Lower leg skin (tissue), 4 donors: ENCODE measurements at regions not wholly inside any gene's neighbourhood (a gene's known extent, or its start where the extent isn't known, plus 50 kb on each side); places are given as distances from the start of the nearest gene placed in this dataset.

Experiments used
- DNase-seq, 2 donors: peaks; one replicate each; pipeline ENCODE4 v3.0.0-alpha.2; 2019; ENCODE audit warnings: low spot score in 2 of 2
- H3K4me3 ChIP-seq: fragments of 200-600 bp; sonication (generic); 2 replicates; pipeline ENCODE4 v1.5.1; 2017; ENCODE audit warnings: mild to moderate bottlenecking, low read depth; ENCODE audit not compliant: poor library complexity, severe bottlenecking
- POLR2A ChIP-seq, 2 donors: fragments of 450-650 bp; IDR thresholded peaks; one replicate each; pipeline ENCODE4 v1.6.1; 2016 to 2017; ENCODE audit warnings: antibody characterized with exemption in 2 of 2, mild to moderate bottlenecking in 1 of 2, moderate library complexity in 1 of 2
- WGBS, 2 donors: methylation state at CpG; one replicate each; pipeline ENCODE4 v1.1.5; 2018; 5-methylcytosine and 5-hydroxymethylcytosine counted together
- intact Hi-C: fragments of 100-400 bp; cut with DNase I; formaldehyde crosslinking; loops from one replicate; pipeline ENCODE4 v1.15.0; 2023; ENCODE audit warnings: low total_unique reads
- TF ChIP-seq, protein P1 (sequence below), 3 donors: fragments of 450-650 bp; IDR thresholded peaks; one replicate each; pipeline ENCODE4 v1.5.1; 2016; ENCODE audit warnings: antibody characterized with exemption in 3 of 3, mild to moderate bottlenecking in 3 of 3, moderate library complexity in 2 of 3

DNA sequence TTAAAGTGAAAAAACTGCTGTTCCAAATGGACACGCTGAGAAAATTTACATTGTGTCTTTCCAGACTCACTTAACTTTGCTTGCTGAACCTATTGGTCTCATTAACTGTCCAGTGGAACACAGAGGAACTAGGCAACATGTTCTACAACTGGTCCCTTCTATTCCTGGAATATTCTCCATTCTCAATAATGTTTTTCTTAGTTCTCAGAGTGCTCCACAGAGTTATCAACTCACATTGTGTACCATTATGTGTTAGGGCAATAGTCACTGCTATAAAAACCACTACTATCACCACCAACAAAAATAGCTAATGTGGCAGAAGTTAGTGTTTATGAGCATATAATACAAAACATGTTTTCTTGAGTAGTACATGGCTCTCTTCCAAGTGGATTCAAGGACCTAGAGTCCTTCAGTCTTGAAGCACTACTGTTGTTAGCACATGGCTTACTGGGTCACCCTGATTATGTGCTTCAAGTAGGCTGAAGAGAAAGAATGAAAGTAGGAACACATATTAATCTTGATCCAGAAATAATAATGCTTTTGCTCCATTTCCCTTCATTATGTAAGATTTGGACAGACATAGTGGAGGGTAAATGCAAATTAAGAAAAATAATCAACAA lies 865.3 kb upstream of the HS3ST1 start:
- TF ChIP-seq POLR2A (IDR thresholded peaks at IDR 0.05): no peak
- TF ChIP-seq, protein P1, sequence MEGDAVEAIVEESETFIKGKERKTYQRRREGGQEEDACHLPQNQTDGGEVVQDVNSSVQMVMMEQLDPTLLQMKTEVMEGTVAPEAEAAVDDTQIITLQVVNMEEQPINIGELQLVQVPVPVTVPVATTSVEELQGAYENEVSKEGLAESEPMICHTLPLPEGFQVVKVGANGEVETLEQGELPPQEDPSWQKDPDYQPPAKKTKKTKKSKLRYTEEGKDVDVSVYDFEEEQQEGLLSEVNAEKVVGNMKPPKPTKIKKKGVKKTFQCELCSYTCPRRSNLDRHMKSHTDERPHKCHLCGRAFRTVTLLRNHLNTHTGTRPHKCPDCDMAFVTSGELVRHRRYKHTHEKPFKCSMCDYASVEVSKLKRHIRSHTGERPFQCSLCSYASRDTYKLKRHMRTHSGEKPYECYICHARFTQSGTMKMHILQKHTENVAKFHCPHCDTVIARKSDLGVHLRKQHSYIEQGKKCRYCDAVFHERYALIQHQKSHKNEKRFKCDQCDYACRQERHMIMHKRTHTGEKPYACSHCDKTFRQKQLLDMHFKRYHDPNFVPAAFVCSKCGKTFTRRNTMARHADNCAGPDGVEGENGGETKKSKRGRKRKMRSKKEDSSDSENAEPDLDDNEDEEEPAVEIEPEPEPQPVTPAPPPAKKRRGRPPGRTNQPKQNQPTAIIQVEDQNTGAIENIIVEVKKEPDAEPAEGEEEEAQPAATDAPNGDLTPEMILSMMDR (IDR thresholded peaks at IDR 0.05): no peak
- no peak overlapping the region for H3K4me3 ChIP-seq
- DNase-seq: no peak
- intact Hi-C loops: no loop called here
- 92 to 97% methylated on average over 1 of the region's 1 CpG for WGBS, 2 donors

DNA sequence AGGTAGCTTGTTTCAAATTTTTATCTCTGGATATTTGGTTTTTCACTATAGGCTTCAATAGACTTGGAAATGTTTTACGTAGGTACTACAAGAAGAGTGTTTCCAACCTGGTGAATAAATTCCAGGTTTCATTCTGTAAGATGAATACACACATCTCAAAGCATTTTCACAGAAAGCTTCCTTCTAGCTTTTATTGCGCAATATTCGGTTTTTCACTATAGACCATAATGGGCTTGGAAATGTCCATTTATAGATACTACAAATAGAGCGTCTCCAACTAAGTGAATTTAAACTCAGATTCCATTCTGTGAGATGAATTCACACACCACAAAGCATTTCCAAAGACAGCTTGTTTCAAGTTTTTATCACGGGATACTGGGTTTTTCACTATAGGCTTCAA lies 857.7 kb upstream of the HS3ST1 start:
- no peak for DNase-seq
- no peak overlapping the region for H3K4me3 ChIP-seq
- WGBS, 2 donors: 94 to 96% methylated on average over 5 of the region's 5 CpGs
- intact Hi-C loops: no loop called here
- TF ChIP-seq, protein P1 (IDR thresholded peaks at IDR 0.05): no peak
- TF ChIP-seq POLR2A (IDR thresholded peaks at IDR 0.05): no peak

DNA sequence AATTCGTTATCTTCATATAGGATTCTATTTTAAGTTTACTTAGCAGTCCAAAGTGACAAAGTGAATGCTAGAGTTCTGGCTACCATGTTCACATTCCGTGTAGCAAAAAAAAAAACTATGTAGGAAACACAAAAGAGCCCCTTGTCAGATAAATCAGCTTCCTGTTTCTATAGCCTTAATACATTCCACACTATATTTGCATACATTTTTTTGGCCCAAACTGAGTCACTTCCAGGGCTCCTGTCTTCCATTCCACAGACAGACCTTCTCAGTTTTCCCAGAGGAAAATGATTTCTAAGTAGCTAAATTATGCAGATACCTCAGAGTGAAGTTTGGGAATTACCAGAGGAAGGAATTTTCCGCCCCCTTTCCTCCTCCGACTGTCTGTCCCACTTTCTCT lies 841.9 kb upstream of the HS3ST1 start:
- WGBS, 2 donors: 38 to 48% methylated on average over 4 of the region's 4 CpGs
- no peak overlapping the region for H3K4me3 ChIP-seq
- intact Hi-C loops: no loop called here
- no peak for DNase-seq
- TF ChIP-seq, protein P1 (IDR thresholded peaks at IDR 0.05): no peak
- no peak for TF ChIP-seq POLR2A (IDR thresholded peaks at IDR 0.05)

DNA sequence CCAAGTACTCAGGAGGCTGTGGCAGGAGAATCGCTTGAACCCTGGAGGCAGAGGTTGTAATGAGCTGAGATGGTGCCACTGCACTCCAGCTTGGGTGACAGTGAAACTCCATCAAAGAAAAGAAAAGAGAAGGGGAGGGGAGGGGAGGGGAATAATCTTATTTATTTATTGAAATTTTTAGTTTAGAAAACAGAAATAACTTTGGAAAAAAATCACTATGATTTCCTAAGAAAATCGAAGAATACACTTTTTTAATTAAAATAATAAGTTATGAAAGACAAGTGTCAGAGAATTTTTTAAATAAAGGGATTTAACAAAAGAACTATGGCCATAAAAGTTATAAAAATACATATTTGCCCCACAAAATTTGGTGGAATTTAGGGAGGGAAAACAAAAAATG lies 836.9 kb upstream of the HS3ST1 start:
- TF ChIP-seq, protein P1 (IDR thresholded peaks at IDR 0.05): no peak
- TF ChIP-seq POLR2A (IDR thresholded peaks at IDR 0.05): no peak
- DNase-seq: no peak
- 78 to 86% methylated on average over 2 of the region's 2 CpGs for WGBS, 2 donors
- intact Hi-C loops: no loop called here
- H3K4me3 ChIP-seq: no peak overlapping the region

DNA sequence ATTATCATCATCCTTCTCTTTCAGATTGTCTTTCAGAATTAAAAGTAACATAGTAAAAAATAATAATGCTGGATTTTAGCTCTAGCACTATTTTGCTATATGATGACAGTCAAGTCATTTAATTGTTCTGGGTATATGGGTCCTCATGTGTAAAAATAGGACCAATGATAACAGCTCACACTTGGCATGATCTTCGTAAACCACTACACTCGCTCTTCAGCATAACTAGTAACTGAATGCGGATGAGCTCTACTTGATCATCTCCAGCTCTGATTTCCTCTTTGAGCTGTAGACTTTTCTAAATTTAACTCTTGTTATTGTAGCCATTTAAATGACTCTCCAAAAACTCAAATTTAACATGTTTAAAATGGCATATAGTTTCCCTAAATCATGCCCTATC lies 831.8 kb upstream of the HS3ST1 start:
- no peak for DNase-seq
- TF ChIP-seq, protein P1 (IDR thresholded peaks at IDR 0.05): no peak
- no peak for TF ChIP-seq POLR2A (IDR thresholded peaks at IDR 0.05)
- WGBS, 2 donors: 94 to 95% methylated on average over 3 of the region's 3 CpGs

DNA sequence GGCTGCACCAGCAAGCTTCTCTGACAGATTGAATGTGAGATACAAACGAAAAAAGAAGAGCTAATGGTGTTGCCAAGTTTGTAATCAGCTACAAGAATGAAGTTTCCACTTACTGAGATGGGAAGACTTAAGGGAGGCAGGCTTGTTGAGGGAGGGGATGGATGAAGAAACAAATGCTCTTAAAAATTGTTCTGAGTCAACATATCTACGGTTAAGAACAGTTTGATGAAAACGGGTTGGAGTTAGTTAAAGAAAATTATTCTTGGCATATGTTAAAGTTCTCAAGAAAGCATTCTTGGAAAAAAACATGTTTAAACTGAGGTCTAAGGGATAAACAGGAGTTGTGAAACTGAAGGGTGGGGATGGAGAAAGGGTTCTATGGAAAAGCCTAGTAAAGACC lies 816.3 kb upstream of the HS3ST1 start:
- no peak overlapping the region for H3K4me3 ChIP-seq
- no peak for DNase-seq
- intact Hi-C loops: no loop called here
- WGBS, 2 donors: 24 to 43% methylated on average over 3 of the region's 3 CpGs
- no peak for TF ChIP-seq POLR2A (IDR thresholded peaks at IDR 0.05)
- TF ChIP-seq, protein P1 (IDR thresholded peaks at IDR 0.05): no peak

More for the DNA sequence above, 831.8 kb upstream of the HS3ST1 start:
- no peak overlapping the region for H3K4me3 ChIP-seq
- intact Hi-C loops: loop anchor here (2.0 kb wide), 1 partner anchor 28 kb away; no protein-coding TSS in a partner anchor
